Smooth muscle cell (in vitro differentiated cells): ENCODE measurements at regions not wholly inside any gene's neighbourhood (a gene's known extent, or its start where the extent isn't known, plus 50 kb on each side); places are given as distances from the start of the nearest gene placed in this dataset.

Experiments used
- DNase-seq: peaks from one replicate; lab custom pipeline; 2025; ENCODE audit not compliant: unreplicated experiment; lab: John Stamatoyannopoulos, UW
- H2AFZ ChIP-seq: fragments of 200-600 bp; sonication (generic); 2 replicates; pipeline ENCODE4 v1.6.0; 2016; ENCODE audit warnings: antibody characterized with exemption, low read depth, mild to moderate bottlenecking
- H3F3A ChIP-seq: fragments of 200-600 bp; sonication (generic); 2 replicates; pipeline ENCODE4 v1.6.0; 2017; ENCODE audit warnings: antibody characterized with exemption, low read depth
- H3K27ac ChIP-seq: fragments of 200-600 bp; sonication (generic); 2 replicates; pipeline ENCODE4 v1.5.1; 2016; ENCODE audit warnings: low read depth, mild to moderate bottlenecking
- H3K27me3 ChIP-seq: fragments of 200-600 bp; sonication (generic); 2 replicates; pipeline ENCODE4 v1.6.1; 2016; ENCODE audit warnings: low read depth, mild to moderate bottlenecking
- H3K36me3 ChIP-seq: fragments of 200-600 bp; sonication (generic); 2 replicates; pipeline ENCODE4 v1.5.1; 2016; ENCODE audit warnings: low read depth
- H3K4me1 ChIP-seq: fragments of 200-600 bp; sonication (generic); 2 replicates; pipeline ENCODE4 v1.5.1; 2016; ENCODE audit warnings: low read depth
- H3K4me2 ChIP-seq: fragments of 200-600 bp; sonication (generic); 2 replicates; pipeline ENCODE4 v1.6.0; 2016; ENCODE audit warnings: mild to moderate bottlenecking
- H3K4me3 ChIP-seq: fragments of 200-600 bp; sonication (generic); 2 replicates; pipeline ENCODE4 v1.5.1; 2016; ENCODE audit warnings: mild to moderate bottlenecking
- H3K79me2 ChIP-seq: fragments of 200-600 bp; sonication (generic); 2 replicates; pipeline ENCODE4 v1.6.0; 2016; ENCODE audit warnings: low read depth, mild to moderate bottlenecking
- H3K9ac ChIP-seq: fragments of 200-600 bp; sonication (generic); 2 replicates; pipeline ENCODE4 v1.6.0; 2016; ENCODE audit warnings: low read depth
- H3K9me3 ChIP-seq: fragments of 200-600 bp; sonication (generic); replicated peaks from 2 replicates; pipeline ENCODE4 v1.5.1; 2016; ENCODE audit warnings: low read depth
- H4K20me1 ChIP-seq: fragments of 200-600 bp; sonication (generic); 2 replicates; pipeline ENCODE4 v1.6.0; 2016; ENCODE audit warnings: low read depth
- CTCF ChIP-seq: fragments of 200-600 bp; sonication (generic); IDR thresholded peaks from 2 replicates; pipeline ENCODE4 v1.5.1; 2017; ENCODE audit warnings: borderline replicate concordance, mild to moderate bottlenecking, antibody characterized with exemption; ENCODE audit not compliant: insufficient read depth, poor library complexity, severe bottlenecking
- WGBS: methylation state at CpG from one replicate; pipeline ENCODE4 v1.1.7; 2016; ENCODE audit warnings: low lambda C conversion rate; 5-methylcytosine and 5-hydroxymethylcytosine counted together

- WGBS = 71% methylated on average over 4 of the region's 4 CpGs
- no peak overlapping the region for H3K9ac ChIP-seq
- no peak overlapping the region for H3K4me2 ChIP-seq
- no peak for TF ChIP-seq CTCF
- H4K20me1 ChIP-seq = no peaks in the 10 kb centered on the region
- H3K27ac ChIP-seq = no peak overlapping the region
- H3K27me3 ChIP-seq = no peaks in the 10 kb centered on the region
- DNase-seq = no peak
- no peak overlapping the region for H3K4me3 ChIP-seq
- no peaks in the 10 kb centered on the region for H3F3A ChIP-seq
- no peaks in the 10 kb centered on the region for H3K79me2 ChIP-seq
- H2AFZ ChIP-seq = no peak overlapping the region
- no peaks in the 10 kb centered on the region for H3K36me3 ChIP-seq
- no peaks in the 10 kb centered on the region for H3K4me1 ChIP-seq
- H3K9me3 ChIP-seq = no peaks in the 10 kb centered on the region
Observed at GRCh38 chr4:188624370-188624769, 485.1 kb downstream of the TRIML1 start.

GRCh38 chr4:188627892-188628291 is 488.7 kb downstream of the TRIML1 start:
- WGBS = 88% methylated on average over 1 of the region's 1 CpG
- H3K4me1 ChIP-seq = no peaks in the 10 kb centered on the region
- no peaks in the 10 kb centered on the region for H3K36me3 ChIP-seq
- no peak for TF ChIP-seq CTCF
- no peak overlapping the region for H3K27ac ChIP-seq
- H2AFZ ChIP-seq = no peak overlapping the region
- no peak overlapping the region for H3K9ac ChIP-seq
- H3K4me3 ChIP-seq = no peak overlapping the region
- no peak for DNase-seq
- no peaks in the 10 kb centered on the region for H3K27me3 ChIP-seq
- H4K20me1 ChIP-seq = no peaks in the 10 kb centered on the region
- no peaks in the 10 kb centered on the region for H3K79me2 ChIP-seq
- H3F3A ChIP-seq = no peaks in the 10 kb centered on the region
- no peaks in the 10 kb centered on the region for H3K9me3 ChIP-seq
- H3K4me2 ChIP-seq = no peak overlapping the region

GRCh38 chr4:188639479-188640100 is 500.3 kb downstream of the TRIML1 start:
- no peak overlapping the region for H2AFZ ChIP-seq

More at GRCh38 chr4:188639479-188640100, 500.3 kb downstream of the TRIML1 start:
- no peak overlapping the region for H3K4me3 ChIP-seq
- TF ChIP-seq CTCF = no peak
- H3K9me3 ChIP-seq = no peaks in the 10 kb centered on the region
- H3K9ac ChIP-seq = no peak overlapping the region
- H3K4me2 ChIP-seq = no peak overlapping the region
- no peaks in the 10 kb centered on the region for H3K36me3 ChIP-seq
- 63% methylated on average over 4 of the region's 4 CpGs for WGBS
- no peak for DNase-seq
- H3K4me1 ChIP-seq = no peaks in the 10 kb centered on the region
- no peaks in the 10 kb centered on the region for H3K79me2 ChIP-seq
- H3F3A ChIP-seq = no peaks in the 10 kb centered on the region
- H3K27ac ChIP-seq = no peak overlapping the region
- H3K27me3 ChIP-seq = no peaks in the 10 kb centered on the region
- no peaks in the 10 kb centered on the region for H4K20me1 ChIP-seq
